ENCODE measurements at regions not wholly inside any gene's neighbourhood (a gene's known extent, or its start where the extent isn't known, plus 50 kb on each side); places are given as distances from the start of the nearest gene placed in this dataset.

- no peak for TF ChIP-seq CTCF (IDR thresholded peaks at IDR 0.05; ENCODE audit: low read depth, low read length, poor library complexity, severe bottlenecking)
- TF ChIP-seq EZH2phosphoT487 (IDR thresholded peaks at IDR 0.05; ENCODE audit: borderline replicate concordance, low read length), result no peak
These were observed 293.4 kb downstream of the KLF6 start for GRCh38 chr10:3491571-3491970.
